DND-41 (cell line): ENCODE measurements at regions not wholly inside any gene's neighbourhood (a gene's known extent, or its start where the extent isn't known, plus 50 kb on each side); places are given as distances from the start of the nearest gene placed in this dataset.
A peak's percentile ranks its signal among the peaks of the same experiment; 100 is the strongest.

Experiments used
- ATAC-seq: fragments of 200-7000 bp; cut with Tn5 transposase; 3 replicates; pipeline ENCODE4 v1.9.1; 2021; ENCODE audit warnings: low read depth; ENCODE audit not compliant: insufficient read depth
- DNase-seq: peaks from one replicate; pipeline ENCODE4 v3.0.0-alpha.2; 2020
- H2AFZ ChIP-seq: 2 replicates; pipeline ENCODE4 v1.6.0; 2012; ENCODE audit warnings: low read depth, low read length
- H3K27ac ChIP-seq: 2 replicates; pipeline ENCODE4 v1.5.1; 2012; ENCODE audit warnings: low read length, inconsistent platforms
- H3K27me3 ChIP-seq: fragments of 200-600 bp; sonication (generic); 2 replicates; pipeline ENCODE4 v1.6.0; 2012; ENCODE audit warnings: low read length, mild to moderate bottlenecking, inconsistent platforms; ENCODE audit not compliant: insufficient read depth, poor library complexity
- H3K36me3 ChIP-seq: 2 replicates; pipeline ENCODE4 v1.5.1; 2012; ENCODE audit warnings: low read length, inconsistent platforms; ENCODE audit not compliant: insufficient read depth
- H3K4me1 ChIP-seq: 2 replicates; pipeline ENCODE4 v1.5.1; 2012; ENCODE audit warnings: mild to moderate bottlenecking, low read length; ENCODE audit not compliant: insufficient read depth
- H3K4me2 ChIP-seq: 2 replicates; pipeline ENCODE4 v1.6.0; 2012; ENCODE audit warnings: mild to moderate bottlenecking, moderate library complexity, low read length, inconsistent platforms; ENCODE audit not compliant: insufficient read depth
- H3K4me3 ChIP-seq, 2 experiments: fragments of 200-600 bp in 1 of 2; shearing (Covaris generic) in 1 of 2; 2 replicates each; pipeline ENCODE4 v1.5.1; 2012 to 2016; ENCODE audit warnings: inconsistent platforms in 2 of 2, low read length in 2 of 2, mild to moderate bottlenecking in 2 of 2, low read depth in 1 of 2, moderate library complexity in 1 of 2
- H3K79me2 ChIP-seq: 2 replicates; pipeline ENCODE4 v1.6.0; 2012; ENCODE audit warnings: low read length, inconsistent platforms; ENCODE audit not compliant: insufficient read depth
- H3K9ac ChIP-seq: 2 replicates; pipeline ENCODE4 v1.6.0; 2012; ENCODE audit warnings: low read depth, mild to moderate bottlenecking, inconsistent platforms, low read length, moderate library complexity
- H3K9me3 ChIP-seq: 2 replicates; pipeline ENCODE4 v1.5.1; 2012; ENCODE audit warnings: low read length, moderate library complexity, mild to moderate bottlenecking, inconsistent platforms; ENCODE audit not compliant: insufficient read depth, severe bottlenecking
- H4K20me1 ChIP-seq: 2 replicates; pipeline ENCODE4 v1.6.0; 2012; ENCODE audit warnings: low read length; ENCODE audit not compliant: insufficient read depth
- EZH2 ChIP-seq: IDR thresholded peaks from 3 replicates; pipeline ENCODE4 v1.6.1; 2012; ENCODE audit warnings: borderline replicate concordance, low read depth, mild to moderate bottlenecking, moderate library complexity, low read length, inconsistent platforms; ENCODE audit not compliant: severe bottlenecking
- TF ChIP-seq, protein P1 (sequence below): IDR thresholded peaks from 2 replicates; pipeline ENCODE4 v1.5.1; 2012; ENCODE audit warnings: borderline replicate concordance, low read length, moderate library complexity, mild to moderate bottlenecking; ENCODE audit not compliant: poor library complexity, severe bottlenecking; ENCODE audit errors: extremely low read depth

DNA sequence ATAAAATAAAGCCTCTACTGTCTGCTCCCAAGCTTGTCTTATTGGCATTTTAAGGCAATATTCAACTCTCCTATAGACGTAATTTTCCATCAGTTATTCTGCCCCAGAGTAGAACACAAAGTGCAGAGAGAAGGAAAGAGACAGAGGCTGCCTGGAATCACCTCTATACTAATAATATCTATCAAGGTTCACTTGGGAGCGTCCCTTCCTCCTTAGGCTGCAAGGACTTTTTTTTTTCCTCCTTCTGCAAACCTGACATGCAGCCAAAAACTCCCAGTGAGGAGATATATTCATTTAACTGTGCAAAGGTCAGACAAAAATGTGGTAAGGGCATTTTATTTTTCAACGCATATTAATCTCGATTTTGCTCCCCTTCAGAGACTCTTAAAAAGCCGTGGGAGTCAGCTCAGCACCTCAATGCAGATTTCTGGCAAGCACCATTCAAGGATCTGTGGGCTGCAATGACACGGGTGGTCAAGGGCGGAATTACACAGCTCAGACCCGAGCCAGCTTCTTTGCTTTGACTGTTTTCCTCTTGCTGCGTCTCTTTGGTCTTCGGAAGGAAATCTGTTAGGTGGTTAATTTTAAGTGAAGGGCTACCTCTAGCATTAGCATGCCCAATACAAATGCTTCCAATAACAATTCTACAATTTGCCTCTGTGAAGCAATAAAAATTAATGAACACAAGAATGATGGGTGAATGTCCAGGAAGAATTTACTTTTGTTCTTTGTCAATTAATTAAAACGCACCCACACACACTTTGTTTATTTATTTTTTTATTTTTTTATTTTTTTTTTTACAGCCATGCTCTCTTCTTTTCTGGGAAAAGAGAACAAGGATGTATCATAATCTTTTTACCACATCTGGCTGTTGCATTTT, 587.7 kb upstream of the GRAMD2B start:
- peak; percentile 8 for DNase-seq
- TF ChIP-seq EZH2, result no peak
- TF ChIP-seq, protein P1, sequence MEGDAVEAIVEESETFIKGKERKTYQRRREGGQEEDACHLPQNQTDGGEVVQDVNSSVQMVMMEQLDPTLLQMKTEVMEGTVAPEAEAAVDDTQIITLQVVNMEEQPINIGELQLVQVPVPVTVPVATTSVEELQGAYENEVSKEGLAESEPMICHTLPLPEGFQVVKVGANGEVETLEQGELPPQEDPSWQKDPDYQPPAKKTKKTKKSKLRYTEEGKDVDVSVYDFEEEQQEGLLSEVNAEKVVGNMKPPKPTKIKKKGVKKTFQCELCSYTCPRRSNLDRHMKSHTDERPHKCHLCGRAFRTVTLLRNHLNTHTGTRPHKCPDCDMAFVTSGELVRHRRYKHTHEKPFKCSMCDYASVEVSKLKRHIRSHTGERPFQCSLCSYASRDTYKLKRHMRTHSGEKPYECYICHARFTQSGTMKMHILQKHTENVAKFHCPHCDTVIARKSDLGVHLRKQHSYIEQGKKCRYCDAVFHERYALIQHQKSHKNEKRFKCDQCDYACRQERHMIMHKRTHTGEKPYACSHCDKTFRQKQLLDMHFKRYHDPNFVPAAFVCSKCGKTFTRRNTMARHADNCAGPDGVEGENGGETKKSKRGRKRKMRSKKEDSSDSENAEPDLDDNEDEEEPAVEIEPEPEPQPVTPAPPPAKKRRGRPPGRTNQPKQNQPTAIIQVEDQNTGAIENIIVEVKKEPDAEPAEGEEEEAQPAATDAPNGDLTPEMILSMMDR, result peak; percentile 45
- H4K20me1 ChIP-seq, result no peaks in the 10 kb centered on the region
- H3K4me3 ChIP-seq, result no peak overlapping the region
- no peak overlapping the region for H3K9ac ChIP-seq
- H3K27me3 ChIP-seq, result no peaks in the 10 kb centered on the region
- ATAC-seq, result no peak
- H2AFZ ChIP-seq, result no peak overlapping the region
- no peaks in the 10 kb centered on the region for H3K36me3 ChIP-seq
- H3K4me2 ChIP-seq, result no peak overlapping the region
- H3K9me3 ChIP-seq, result peaks cover 5% of the 10 kb centered on the region
- H3K27ac ChIP-seq, result no peak overlapping the region
- no peaks in the 10 kb centered on the region for H3K4me1 ChIP-seq
- H3K79me2 ChIP-seq, result no peaks in the 10 kb centered on the region

DNA sequence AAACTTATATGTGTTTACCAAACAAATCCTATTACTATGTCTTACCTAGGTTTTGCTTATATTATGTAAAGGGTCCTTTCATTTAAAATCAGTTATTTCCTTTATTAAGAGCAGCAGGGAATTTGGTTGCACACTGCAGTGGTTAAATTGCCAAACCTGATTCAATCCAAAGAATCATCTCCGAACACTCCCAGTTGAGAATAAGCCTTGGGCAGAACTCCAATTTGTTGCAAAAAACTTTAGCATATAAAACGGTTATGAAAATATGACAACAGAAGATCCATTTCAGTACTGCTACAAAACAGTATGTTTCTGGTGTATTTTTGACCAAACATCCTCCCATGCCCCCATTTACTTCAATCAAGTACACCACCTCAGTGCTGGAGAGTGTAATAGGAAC, 587.0 kb upstream of the GRAMD2B start:
- no peak overlapping the region for H2AFZ ChIP-seq
- H3K36me3 ChIP-seq, result no peaks in the 10 kb centered on the region
- no peak overlapping the region for H3K4me2 ChIP-seq
- no peak overlapping the region for H3K4me3 ChIP-seq
- no peaks in the 10 kb centered on the region for H3K79me2 ChIP-seq
- no peak overlapping the region for H3K27ac ChIP-seq
- peaks cover under 1% of the 10 kb centered on the region for H3K9me3 ChIP-seq
- H3K4me1 ChIP-seq, result no peaks in the 10 kb centered on the region
- TF ChIP-seq, protein P1, result no peak
- no peak for TF ChIP-seq EZH2
- no peak overlapping the region for H3K9ac ChIP-seq
- no peak for DNase-seq
- no peaks in the 10 kb centered on the region for H4K20me1 ChIP-seq
- H3K27me3 ChIP-seq, result no peaks in the 10 kb centered on the region
- ATAC-seq, result no peak

DNA sequence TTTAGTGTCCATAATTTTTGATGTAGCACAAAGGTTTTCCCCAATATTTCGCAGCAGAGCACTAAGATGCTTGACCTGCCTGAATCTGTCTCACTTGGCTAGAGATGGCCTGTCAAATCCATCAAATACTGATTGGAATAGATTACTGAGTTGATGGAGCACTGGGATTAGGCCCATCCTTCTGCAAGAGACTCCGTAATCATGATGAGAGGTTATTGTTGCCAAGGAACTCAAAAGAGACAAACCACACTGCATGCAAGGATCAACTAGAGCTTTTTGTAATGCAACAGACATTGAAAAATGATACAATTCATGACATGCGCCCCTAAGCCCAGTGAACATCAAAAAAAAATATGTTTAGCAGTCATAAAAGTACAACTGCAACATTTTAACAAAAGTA, 585.3 kb upstream of the GRAMD2B start:
- no peak overlapping the region for H3K27ac ChIP-seq
- H3K79me2 ChIP-seq, result no peaks in the 10 kb centered on the region
- no peak for TF ChIP-seq EZH2
- TF ChIP-seq, protein P1, result no peak
- DNase-seq (no peak), ATAC-seq (no peak)
- H3K27me3 ChIP-seq, result no peaks in the 10 kb centered on the region
- H3K4me2 ChIP-seq, result no peak overlapping the region
- H3K36me3 ChIP-seq, result no peaks in the 10 kb centered on the region
- H3K9me3 ChIP-seq, result no peaks in the 10 kb centered on the region
- H3K4me3 ChIP-seq, result no peak overlapping the region
- H2AFZ ChIP-seq, result no peak overlapping the region
- H3K9ac ChIP-seq, result no peak overlapping the region
- no peaks in the 10 kb centered on the region for H4K20me1 ChIP-seq
- no peaks in the 10 kb centered on the region for H3K4me1 ChIP-seq
